ENCODE measurements at regions not wholly inside any gene's neighbourhood (a gene's known extent, or its start where the extent isn't known, plus 50 kb on each side); places are given as distances from the start of the nearest gene placed in this dataset.

- Mint-ChIP-seq H3K9me3 (ENCODE audit: unreplicated experiment) (no peaks in the 10 kb centered on the region), H3K27me3 (ENCODE audit: unreplicated experiment) (peaks cover 8% of the 10 kb centered on the region), H3K27ac (ENCODE audit: unreplicated experiment) (no peak overlapping the region), H3K36me3 (ENCODE audit: low read depth, unreplicated experiment) (peaks cover 5% of the 10 kb centered on the region), H3K4me1 (ENCODE audit: unreplicated experiment) (peaks cover 14% of the 10 kb centered on the region), H3K4me3 (ENCODE audit: unreplicated experiment) (no peak overlapping the region)
- no peak for TF ChIP-seq CTCF (IDR thresholded peaks at IDR 0.05; ENCODE audit: unreplicated experiment)
- DNase-seq (ENCODE audit: low spot score), result no peak
Observed at GRCh38 chr2:120600335-120600734, 135.3 kb upstream of the GLI2 start.

GRCh38 chr2:120600786-120601185, 134.9 kb upstream of the GLI2 start:
- H3K9me3 Mint-ChIP-seq (ENCODE audit: unreplicated experiment), result no peaks in the 10 kb centered on the region
- H3K27ac Mint-ChIP-seq (ENCODE audit: unreplicated experiment), result no peak overlapping the region
- H3K4me1 Mint-ChIP-seq (ENCODE audit: unreplicated experiment), result peaks cover 19% of the 10 kb centered on the region
- no peak overlapping the region for H3K4me3 Mint-ChIP-seq (ENCODE audit: unreplicated experiment)
- DNase-seq (ENCODE audit: low spot score), result no peak
- TF ChIP-seq CTCF (IDR thresholded peaks at IDR 0.05; ENCODE audit: unreplicated experiment), result no peak
- H3K27me3 Mint-ChIP-seq (ENCODE audit: unreplicated experiment), result peaks cover 10% of the 10 kb centered on the region
- peaks cover 5% of the 10 kb centered on the region for H3K36me3 Mint-ChIP-seq (ENCODE audit: low read depth, unreplicated experiment)

GRCh38 chr2:120601566-120601965, 134.1 kb upstream of the GLI2 start:
- Mint-ChIP-seq H3K4me3 (ENCODE audit: unreplicated experiment) (no peak overlapping the region), H3K9me3 (ENCODE audit: unreplicated experiment) (no peaks in the 10 kb centered on the region), H3K27ac (ENCODE audit: unreplicated experiment) (no peak overlapping the region), H3K4me1 (ENCODE audit: unreplicated experiment) (peaks cover 25% of the 10 kb centered on the region), H3K36me3 (ENCODE audit: low read depth, unreplicated experiment) (peaks cover 5% of the 10 kb centered on the region), H3K27me3 (ENCODE audit: unreplicated experiment) (peaks cover 10% of the 10 kb centered on the region)
- no peak for DNase-seq (ENCODE audit: low spot score)
- TF ChIP-seq CTCF (IDR thresholded peaks at IDR 0.05; ENCODE audit: unreplicated experiment), result no peak

- Mint-ChIP-seq H3K27ac (ENCODE audit: unreplicated experiment) (no peak overlapping the region), H3K27me3 (ENCODE audit: unreplicated experiment) (peaks cover 6% of the 10 kb centered on the region), H3K4me3 (ENCODE audit: unreplicated experiment) (no peak overlapping the region), H3K4me1 (ENCODE audit: unreplicated experiment) (peaks cover 25% of the 10 kb centered on the region), H3K36me3 (ENCODE audit: low read depth, unreplicated experiment) (peaks cover under 1% of the 10 kb centered on the region), H3K9me3 (ENCODE audit: unreplicated experiment) (no peaks in the 10 kb centered on the region)
- no peak for TF ChIP-seq CTCF (IDR thresholded peaks at IDR 0.05; ENCODE audit: unreplicated experiment)
- DNase-seq (ENCODE audit: low spot score), result no peak
Observed at GRCh38 chr2:120602251-120602650, 133.4 kb upstream of the GLI2 start.

- DNase-seq (ENCODE audit: low spot score), result no peak
- no peaks in the 10 kb centered on the region for H3K9me3 Mint-ChIP-seq (ENCODE audit: unreplicated experiment)
- peaks cover 10% of the 10 kb centered on the region for H3K27me3 Mint-ChIP-seq (ENCODE audit: unreplicated experiment)
- H3K4me3 Mint-ChIP-seq (ENCODE audit: unreplicated experiment), result no peak overlapping the region
- H3K27ac Mint-ChIP-seq (ENCODE audit: unreplicated experiment), result no peak overlapping the region
- no peaks in the 10 kb centered on the region for H3K36me3 Mint-ChIP-seq (ENCODE audit: low read depth, unreplicated experiment)
- TF ChIP-seq CTCF (IDR thresholded peaks at IDR 0.05; ENCODE audit: unreplicated experiment), result no peak
- peaks cover 28% of the 10 kb centered on the region for H3K4me1 Mint-ChIP-seq (ENCODE audit: unreplicated experiment)
Observed at GRCh38 chr2:120604767-120605166, 130.9 kb upstream of the GLI2 start.

Measured in endothelial cell (in vitro differentiated cells).